Progenitor cell of endocrine pancreas (in vitro differentiated cells): ENCODE measurements at regions not wholly inside any gene's neighbourhood (a gene's known extent, or its start where the extent isn't known, plus 50 kb on each side); places are given as distances from the start of the nearest gene placed in this dataset.

Experiments used
- DNase-seq: peaks from one replicate; pipeline ENCODE4 v3.0.0; 2021; ENCODE audit warnings: low spot score; ENCODE audit not compliant: unreplicated experiment
- H3K27ac Mint-ChIP-seq: 2 replicates; pipeline ENCODE4 v1.8.0; 2021; ENCODE audit warnings: mild to moderate bottlenecking, moderate library complexity, mixed read lengths
- H3K27me3 Mint-ChIP-seq: 2 replicates; pipeline ENCODE4 v1.8.0; 2021; ENCODE audit warnings: mixed read lengths
- H3K36me3 Mint-ChIP-seq: 2 replicates; pipeline ENCODE4 v1.8.0; 2022; ENCODE audit warnings: mixed read lengths; ENCODE audit not compliant: insufficient read depth
- H3K4me1 Mint-ChIP-seq: 2 replicates; pipeline ENCODE4 v1.8.0; 2021; ENCODE audit warnings: low read depth, mixed read lengths
- H3K4me3 Mint-ChIP-seq: 2 replicates; pipeline ENCODE4 v1.8.0; 2021; ENCODE audit warnings: low read depth, mild to moderate bottlenecking, moderate library complexity, mixed read lengths
- H3K9me3 Mint-ChIP-seq: 2 replicates; pipeline ENCODE4 v1.8.0; 2021; ENCODE audit warnings: low read depth, mixed read lengths
- CTCF ChIP-seq: fragments of 200-600 bp; sonication (generic); IDR thresholded peaks from one replicate; pipeline ENCODE4 v1.5.0; 2021; ENCODE audit warnings: antibody characterized with exemption, mild to moderate bottlenecking; ENCODE audit not compliant: unreplicated experiment

GRCh38 chr4:1577822-1578217 is 106.3 kb downstream of the FAM53A start:
- Mint-ChIP-seq H3K4me1 (peaks cover 3% of the 10 kb centered on the region), H3K27ac (no peak overlapping the region), H3K4me3 (no peak overlapping the region), H3K36me3 (no peaks in the 10 kb centered on the region), H3K9me3 (no peaks in the 10 kb centered on the region), H3K27me3 (peaks cover 39% of the 10 kb centered on the region)
- no peak for TF ChIP-seq CTCF
- DNase-seq = no peak

GRCh38 chr4:1576961-1577821 is 106.9 kb downstream of the FAM53A start:
- peaks cover 36% of the 10 kb centered on the region for H3K27me3 Mint-ChIP-seq
- no peak for TF ChIP-seq CTCF
- DNase-seq = no peak
- peaks cover 5% of the 10 kb centered on the region for H3K4me1 Mint-ChIP-seq
- no peaks in the 10 kb centered on the region for H3K36me3 Mint-ChIP-seq
- H3K4me3 Mint-ChIP-seq = no peak overlapping the region
- H3K9me3 Mint-ChIP-seq = no peaks in the 10 kb centered on the region
- H3K27ac Mint-ChIP-seq = no peak overlapping the region

GRCh38 chr4:1576304-1576960 is 107.7 kb downstream of the FAM53A start:
- no peaks in the 10 kb centered on the region for H3K36me3 Mint-ChIP-seq
- no peak for DNase-seq
- H3K27me3 Mint-ChIP-seq = peaks cover 29% of the 10 kb centered on the region
- no peak for TF ChIP-seq CTCF
- H3K4me3 Mint-ChIP-seq = no peak overlapping the region
- no peaks in the 10 kb centered on the region for H3K9me3 Mint-ChIP-seq
- H3K27ac Mint-ChIP-seq = no peak overlapping the region
- peaks cover 11% of the 10 kb centered on the region for H3K4me1 Mint-ChIP-seq

GRCh38 chr4:1575418-1576303 is 108.5 kb downstream of the FAM53A start:
- H3K27me3 Mint-ChIP-seq = peaks cover 26% of the 10 kb centered on the region
- peaks cover 11% of the 10 kb centered on the region for H3K4me1 Mint-ChIP-seq
- no peak overlapping the region for H3K27ac Mint-ChIP-seq
- TF ChIP-seq CTCF = no peak
- H3K4me3 Mint-ChIP-seq = no peak overlapping the region
- no peaks in the 10 kb centered on the region for H3K36me3 Mint-ChIP-seq
- DNase-seq = no peak
- no peaks in the 10 kb centered on the region for H3K9me3 Mint-ChIP-seq
